Left colon (tissue), 2 donors: ENCODE measurements at regions not wholly inside any gene's neighbourhood (a gene's known extent, or its start where the extent isn't known, plus 50 kb on each side); places are given as distances from the start of the nearest gene placed in this dataset.
"Not testable (repeated sequence)": the region's sequence is repeated elsewhere in the genome, so short reads cannot be mapped to it uniquely, and the experiment has no call there.

Experiments
- ATAC-seq: fragments of 200-7000 bp; cut with Tn5 transposase; one replicate; pipeline ENCODE4 v1.9.1; 2020; ENCODE audit warnings: mild to moderate bottlenecking, moderate library complexity
- DNase-seq, 2 donors: peaks; one replicate each; pipeline ENCODE4 v3.0.0-alpha.2; 2020
- intact Hi-C, 2 donors: fragments of 100-400 bp; cut with DNase I in 1 of 2; cut with micrococcal nuclease in 1 of 2; formaldehyde crosslinking; loops; one replicate each; pipeline versions ENCODE4 v1.11.2 to v1.14.0; 2022; cut with DNase I, micrococcal nuclease
- donor health status: DM: no; HTN: no; CAD: no.
- donor health status: DM: yes; HTN: yes; CAD: no.

- no peak for ATAC-seq
- intact Hi-C loops: no loop called here
- DNase-seq: no peak
These were observed 392.7 kb downstream of the RPS29 start for GRCh38 chr14:49193332-49194065.

- DNase-seq (no peak), ATAC-seq (no peak)
- intact Hi-C loops: no loop called here
These were observed 394.8 kb downstream of the RPS29 start for GRCh38 chr14:49191380-49191779.

GRCh38 chr14:49189375-49189774, 396.8 kb downstream of the RPS29 start:
- intact Hi-C loops: no loop called here
- ATAC-seq (no peak), DNase-seq (no peak)

DNA sequence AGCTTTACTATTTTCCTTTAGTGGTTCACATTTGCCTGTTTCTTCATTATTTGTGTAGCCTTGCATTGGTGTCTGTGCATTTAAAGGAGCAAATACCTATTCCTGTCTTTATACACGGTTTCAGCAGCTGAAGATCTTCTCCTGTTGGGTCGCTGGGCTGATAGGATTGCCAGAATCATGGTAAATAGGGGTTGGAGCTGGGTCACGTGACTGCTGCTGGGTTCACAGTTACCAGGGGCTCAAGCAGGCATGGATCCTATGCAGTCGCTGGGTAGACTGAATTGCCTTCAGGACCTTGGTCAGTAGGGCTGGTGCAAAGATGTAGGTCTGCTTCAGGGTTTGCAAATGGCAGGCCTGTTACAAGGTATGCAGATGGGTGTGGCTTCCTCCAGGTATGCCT, 398.4 kb downstream of the RPS29 start:
- ATAC-seq (no peak), DNase-seq (no peak)
- intact Hi-C loops: no loop called here

- ATAC-seq: peak; percentile 63
- DNase-seq: peak in 1 of 2 donors; percentile 58
- intact Hi-C loops: no loop called here
These were observed 412.3 kb downstream of the RPS29 start for GRCh38 chr14:49173765-49174373.

DNA sequence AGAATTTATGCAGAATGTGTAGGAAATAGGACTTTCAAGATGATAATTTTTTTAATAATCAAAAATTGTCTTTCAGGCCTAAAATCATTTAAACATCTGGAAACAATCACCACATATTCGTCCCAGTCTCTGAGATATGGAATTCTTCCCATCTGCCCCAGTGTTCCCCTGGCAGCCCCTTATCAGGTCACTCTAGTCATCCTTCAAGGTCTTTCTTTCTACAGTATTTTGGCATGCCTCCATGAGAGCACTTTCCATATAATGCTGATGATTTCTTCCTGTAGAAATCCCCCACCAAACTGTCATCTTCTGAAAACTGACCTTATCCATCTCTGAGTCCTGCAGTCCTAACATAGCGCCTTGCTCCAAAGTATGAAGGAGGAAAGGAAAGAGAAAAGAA, 422.1 kb downstream of the RPS29 start:
- intact Hi-C loops: no loop called here
- DNase-seq: no peak

DNA sequence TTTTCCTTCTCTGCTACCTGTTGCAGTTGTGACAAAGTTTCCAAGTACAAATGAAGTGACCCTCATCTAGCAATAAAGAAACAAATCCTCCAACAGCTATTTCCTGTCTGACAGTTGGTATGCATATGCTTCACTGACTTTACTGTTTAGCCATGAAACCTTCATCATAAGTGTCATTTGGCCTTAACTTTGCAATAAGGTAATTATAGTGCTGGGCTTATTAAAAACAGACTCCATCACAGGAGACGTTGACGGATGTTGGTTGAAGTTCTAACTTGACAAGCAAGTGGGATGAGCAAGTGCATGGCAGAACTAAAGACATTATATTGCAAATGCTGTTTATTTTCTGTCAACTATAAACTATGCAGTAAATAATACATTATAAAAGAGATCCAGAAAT, 425.2 kb downstream of the RPS29 start:
- no peak for ATAC-seq
- intact Hi-C loops: no loop called here
- DNase-seq: no peak

More for the DNA sequence above, 422.1 kb downstream of the RPS29 start:
- ATAC-seq: no peak

DNA sequence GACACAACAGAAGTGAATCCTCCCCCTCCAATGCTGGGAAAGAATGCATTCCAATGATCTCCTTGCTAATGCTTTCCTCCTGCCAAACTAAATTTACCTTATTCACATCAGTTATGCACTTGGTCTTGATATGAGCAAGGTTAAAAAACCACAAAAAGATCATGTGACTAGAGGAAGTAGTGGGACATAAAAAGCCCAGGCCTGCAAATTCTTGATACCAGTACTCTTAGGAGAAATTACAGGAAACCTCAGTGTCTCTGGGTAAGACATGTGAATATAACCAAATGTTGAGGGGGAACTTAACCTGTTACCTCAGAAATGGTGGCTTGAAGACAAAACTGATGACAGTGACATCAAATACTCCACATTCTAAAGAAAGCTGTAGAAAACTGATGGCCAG, 427.1 kb downstream of the RPS29 start:
- ATAC-seq: no peak
- no peak for DNase-seq
- intact Hi-C loops: no loop called here

DNA sequence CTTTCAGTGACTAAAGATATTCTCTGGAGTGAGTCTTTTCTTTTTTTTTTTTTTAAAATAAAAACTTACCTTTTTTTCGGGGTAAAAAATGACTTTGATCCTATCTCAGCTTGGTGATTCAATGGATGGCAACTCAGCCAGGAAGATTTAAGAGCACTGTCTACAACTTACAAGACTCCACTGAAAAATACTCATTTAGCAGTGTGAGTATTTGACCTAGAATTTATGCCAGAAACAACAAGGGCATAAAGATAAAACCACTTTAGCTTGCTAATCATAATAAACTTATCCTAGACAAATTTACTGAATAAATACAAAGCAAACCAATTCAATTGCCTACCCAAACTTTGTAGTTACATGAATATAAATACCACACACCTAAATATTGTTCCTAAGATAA, 446.6 kb downstream of the RPS29 start:
- no peak for DNase-seq
- intact Hi-C loops: no loop called here
- no peak for ATAC-seq

DNA sequence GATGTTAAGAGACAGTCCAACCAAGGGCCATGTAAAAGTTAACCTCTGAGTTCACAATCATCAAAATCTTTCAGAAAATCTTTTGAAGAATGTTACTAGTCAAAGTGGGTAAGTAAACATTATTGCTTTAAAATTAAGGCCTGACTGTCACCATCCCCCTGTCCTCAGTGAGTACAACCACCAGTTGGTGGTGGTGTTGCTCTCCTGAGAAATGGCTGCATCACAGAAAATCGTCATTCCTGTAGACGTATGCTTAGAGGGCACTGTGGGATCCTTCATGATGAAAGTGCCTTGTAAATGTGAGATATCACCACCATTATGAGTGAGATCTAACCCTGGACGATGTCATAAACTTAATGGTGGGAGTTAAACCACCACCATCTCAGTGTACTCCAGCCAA, 451.2 kb downstream of the RPS29 start:
- intact Hi-C loops: no loop called here
- no peak for ATAC-seq
- DNase-seq: no peak

GRCh38 chr14:49121246-49121645, 464.9 kb downstream of the RPS29 start:
- ATAC-seq (no peak), DNase-seq (no peak)
- intact Hi-C loops: no loop called here

DNA sequence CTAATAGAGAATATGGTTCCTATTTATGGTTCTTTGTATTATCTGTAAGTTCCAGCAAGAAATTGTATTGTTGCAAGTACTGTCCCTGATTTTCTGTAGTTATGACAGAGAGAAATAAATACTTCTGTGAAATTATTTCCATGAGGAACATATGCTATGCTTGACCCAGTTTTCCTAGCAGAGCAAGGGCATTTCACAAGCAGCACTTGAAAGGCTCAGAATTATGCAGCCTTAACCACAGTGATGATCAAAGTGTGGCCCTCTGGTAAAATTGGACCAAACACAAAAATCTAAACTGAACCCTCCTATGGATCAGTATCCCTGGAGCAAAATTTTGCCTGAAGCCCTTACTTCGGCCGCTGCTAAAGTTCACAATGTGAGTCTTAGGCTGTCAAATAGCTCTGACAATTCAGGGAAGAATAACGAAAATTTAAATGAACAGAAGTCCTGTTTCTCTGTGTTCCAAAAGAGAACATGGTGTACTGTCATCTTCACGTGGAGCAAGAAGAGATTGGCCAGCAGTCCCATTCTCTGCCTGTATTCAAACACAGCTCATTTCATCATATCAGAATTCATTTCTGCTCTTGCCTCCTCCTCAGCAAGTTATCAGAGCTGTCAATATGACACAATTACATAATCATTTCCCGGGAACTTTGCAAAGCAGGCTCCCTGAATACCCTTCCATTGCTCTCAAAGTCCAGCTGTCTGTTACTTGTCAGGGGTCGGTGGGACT, 471.9 kb downstream of the RPS29 start:
- no peak for ATAC-seq
- intact Hi-C loops: no loop called here
- no peak for DNase-seq

DNA sequence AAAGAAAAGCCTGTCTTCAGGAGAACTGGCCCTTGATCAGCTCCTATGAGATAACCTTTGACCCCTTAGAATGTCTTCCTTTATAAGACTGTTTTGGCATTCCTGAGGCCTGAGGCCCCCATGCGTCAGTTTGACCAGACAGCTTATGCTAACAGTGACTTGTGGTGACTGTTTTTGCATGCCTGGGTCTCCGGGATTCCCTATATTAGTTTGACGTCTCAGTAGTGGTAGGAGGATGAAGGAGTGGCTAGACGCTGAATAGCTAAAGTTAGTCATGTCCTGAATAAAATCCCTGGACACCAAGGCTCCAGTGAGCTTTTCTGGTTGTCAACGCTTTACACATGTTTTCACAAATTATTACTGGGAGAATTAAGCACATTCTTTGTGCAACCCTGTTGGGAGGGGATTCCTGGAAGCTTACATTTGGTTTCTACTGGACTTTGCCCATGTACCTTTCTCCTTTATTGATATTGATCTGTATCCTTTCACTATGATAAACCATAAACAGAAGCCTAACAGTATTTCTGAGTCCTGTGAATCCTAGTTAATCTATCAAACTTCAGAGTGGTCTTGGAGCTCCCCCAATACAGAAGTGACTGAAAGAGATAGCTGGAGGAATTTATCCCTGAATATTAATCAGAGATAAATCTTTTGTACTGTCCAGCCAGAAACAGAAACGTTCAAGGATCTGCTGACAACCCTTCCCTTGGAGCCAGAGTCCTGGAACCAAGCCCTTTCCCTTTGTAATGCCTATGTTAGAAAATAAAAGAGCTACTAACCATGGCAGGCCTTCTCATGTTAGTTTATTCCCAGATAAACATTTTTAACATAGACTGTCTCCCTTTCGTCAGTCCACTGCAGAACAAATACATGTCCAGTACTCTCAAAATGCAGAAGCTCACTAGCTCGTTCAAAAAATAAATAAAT, 479.2 kb downstream of the RPS29 start:
- intact Hi-C loops: no loop called here
- ATAC-seq (no peak), DNase-seq (no peak)

- no peak for ATAC-seq
- intact Hi-C loops: no loop called here
- DNase-seq: no peak
These were observed 480.2 kb downstream of the RPS29 start for GRCh38 chr14:49105956-49106355.

GRCh38 chr14:49105512-49105911, 480.7 kb downstream of the RPS29 start:
- ATAC-seq (no peak), DNase-seq (no peak)
- intact Hi-C loops: no loop called here

DNA sequence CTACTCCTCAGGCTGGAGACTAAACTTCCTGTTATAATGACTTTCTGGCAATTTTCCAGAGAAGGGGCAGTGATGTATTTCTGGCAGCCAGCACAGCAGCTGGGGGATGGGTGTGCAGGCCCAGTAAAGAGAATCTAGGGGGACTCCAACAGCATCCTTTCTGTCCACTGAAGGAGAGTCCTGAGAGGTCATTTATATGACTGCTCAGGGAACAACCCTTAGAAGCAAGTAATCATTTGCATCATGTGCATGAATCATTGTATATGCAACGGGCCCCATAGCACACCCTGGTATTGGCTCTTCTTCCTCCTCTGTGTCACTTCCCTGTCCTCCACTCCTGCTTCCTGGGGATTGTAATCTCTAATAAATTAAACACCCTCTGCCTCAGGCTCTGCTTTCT, 493.8 kb downstream of the RPS29 start:
- ATAC-seq (no peak), DNase-seq (no peak)
- intact Hi-C loops: no loop called here

DNA sequence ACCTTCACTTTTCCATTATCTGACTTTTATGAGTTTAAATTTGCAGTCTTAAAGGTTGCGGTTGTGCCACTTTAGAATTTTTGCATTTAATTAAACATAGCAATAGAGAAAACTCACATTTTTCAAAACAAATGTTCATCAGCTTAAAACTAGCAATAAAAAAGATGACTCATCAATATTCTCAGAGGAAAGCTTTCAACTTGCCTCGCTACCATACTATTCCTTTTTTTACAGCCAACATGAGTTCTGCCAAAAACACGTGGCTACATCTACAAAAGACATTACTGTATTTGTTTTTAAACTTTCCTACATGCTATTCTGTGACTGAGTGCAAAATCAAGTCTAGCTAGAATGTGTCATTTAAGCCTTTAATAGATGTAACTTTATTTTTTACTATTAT, 497.1 kb downstream of the RPS29 start:
- intact Hi-C loops: no loop called here
- no peak for DNase-seq
- no peak for ATAC-seq

- DNase-seq, ATAC-seq, intact Hi-C loops: not testable (repeated sequence)
These were observed 512.9 kb downstream of the RPS29 start for GRCh38 chr14:49073292-49073691.

- DNase-seq (no peak), ATAC-seq (no peak)
- intact Hi-C loops: no loop called here
These were observed 527.7 kb downstream of the RPS29 start for GRCh38 chr14:49058511-49058910.
